ENCODE measurements at regions not wholly inside any gene's neighbourhood (a gene's known extent, or its start where the extent isn't known, plus 50 kb on each side); places are given as distances from the start of the nearest gene placed in this dataset.

GRCh38 chr5:56358703-56359681 is 125.9 kb upstream of the ANKRD55 start:
- no peak for TF ChIP-seq PCBP2 (optimal IDR thresholded peaks at IDR 0.05; ENCODE audit: low read depth, low read length, poor library complexity, severe bottlenecking)
- no peak for TF ChIP-seq HNRNPK (IDR thresholded peaks at IDR 0.05; ENCODE audit: low read depth, low read length, poor library complexity, severe bottlenecking)
- peak; percentile 87 for TF ChIP-seq FOXA3 (CRISPR knock-in tag; IDR thresholded peaks at IDR 0.05)
- TF ChIP-seq ELF1 (CRISPR knock-in tag; IDR thresholded peaks at IDR 0.05), result 0 out of 2 replicates have a peak, but pooled peaks have one; percentile 17

All from HepG2 (cell line).